ENCODE measurements at regions not wholly inside any gene's neighbourhood (a gene's known extent, or its start where the extent isn't known, plus 50 kb on each side); places are given as distances from the start of the nearest gene placed in this dataset.

DNA sequence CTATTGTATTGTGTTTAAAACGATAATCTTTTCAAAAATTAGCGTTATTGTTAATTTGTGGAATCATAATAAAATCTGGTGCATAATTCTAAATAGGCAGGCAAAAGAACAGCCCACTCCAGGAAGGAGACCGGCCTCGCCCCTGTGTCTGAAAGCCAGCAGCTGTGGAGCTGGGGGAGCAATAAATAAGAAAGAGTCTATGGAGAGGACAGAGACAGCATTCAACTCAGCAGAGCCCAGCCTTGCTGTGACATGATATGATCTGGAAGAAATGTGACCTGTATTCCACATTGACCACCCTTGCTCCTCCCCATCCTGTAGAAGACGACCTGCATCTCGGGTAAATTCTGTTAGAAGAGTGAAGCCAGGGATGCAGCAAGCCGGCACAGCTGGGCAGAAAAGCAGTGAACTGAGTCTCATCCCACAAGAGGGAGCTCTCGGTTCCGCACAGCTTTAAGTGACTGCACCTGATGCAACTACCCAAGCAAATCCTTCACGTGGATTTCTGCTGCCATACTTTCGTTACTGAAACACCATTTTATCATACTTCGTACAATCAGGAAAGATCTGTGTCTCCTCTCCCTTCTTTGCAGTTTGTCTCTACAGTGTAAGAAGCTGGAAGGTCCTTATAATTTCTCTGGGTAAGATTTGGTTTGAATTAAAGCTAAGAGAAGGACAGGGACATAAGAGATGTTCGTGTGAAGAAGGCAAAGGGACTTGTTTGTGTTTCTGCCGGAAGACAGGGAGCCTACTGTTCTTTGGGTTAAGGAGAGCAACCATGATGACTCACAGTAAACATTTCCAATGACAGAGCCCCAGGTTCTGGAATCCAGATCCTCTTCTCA lies 427.1 kb downstream of the GPAM start:
- DNase-seq: no peak

DNA sequence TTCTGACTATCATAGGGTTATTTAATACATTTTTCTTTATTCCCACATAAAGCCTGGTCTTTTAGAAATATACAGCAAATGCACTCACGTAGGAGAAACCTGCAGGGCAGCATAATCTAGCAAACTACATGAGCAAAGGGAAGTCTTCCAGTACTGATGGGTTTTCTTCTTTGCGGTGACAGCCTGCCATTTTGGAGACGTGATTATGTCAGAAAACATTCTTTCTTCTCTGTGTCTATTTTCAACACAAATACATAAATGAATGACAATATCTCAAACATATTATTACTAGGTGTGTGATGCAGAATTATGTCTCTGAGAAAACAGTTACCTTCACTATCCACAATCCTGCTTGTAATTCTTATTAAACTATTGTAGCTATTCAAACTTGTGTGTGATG lies 425.0 kb downstream of the GPAM start:
- DNase-seq: no peak

DNA sequence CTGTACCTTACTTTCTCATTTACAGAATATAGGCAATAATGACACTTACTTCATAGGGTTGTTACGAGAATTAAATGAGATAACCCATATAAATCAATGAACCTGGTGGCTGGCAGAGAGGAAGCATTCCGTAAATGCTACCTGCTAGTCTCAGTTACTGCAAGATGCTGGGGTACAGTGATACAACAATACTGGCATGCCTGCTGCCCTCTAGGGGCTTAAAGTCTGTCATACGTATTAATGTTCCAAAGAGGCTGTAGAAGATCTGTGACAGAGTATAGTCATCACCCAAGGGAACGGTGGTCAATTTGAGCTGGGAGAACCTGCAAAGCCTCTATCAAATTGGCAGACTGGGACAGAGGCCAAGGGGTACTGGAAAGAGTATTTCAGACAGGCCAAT lies 421.5 kb downstream of the GPAM start:
- DNase-seq: no peak

DNA sequence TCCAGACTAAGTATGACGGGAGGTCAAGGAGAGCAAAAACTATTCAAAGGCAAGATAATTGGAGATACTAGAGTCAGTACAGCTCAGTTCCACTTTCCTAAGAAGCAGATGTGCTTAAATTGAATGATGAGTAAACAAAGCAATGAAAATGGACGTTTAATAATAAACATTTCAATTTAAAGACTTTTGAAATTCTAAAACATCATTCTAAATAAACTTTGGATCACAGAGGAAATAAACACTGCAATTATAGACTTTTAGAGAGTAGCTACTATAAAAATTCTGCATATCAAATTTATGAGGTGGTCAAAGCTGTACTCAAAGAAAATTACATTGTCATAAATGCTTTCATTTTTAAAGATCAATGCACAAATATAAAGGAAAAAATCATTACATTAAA lies 418.3 kb downstream of the GPAM start:
- DNase-seq: no peak

DNA sequence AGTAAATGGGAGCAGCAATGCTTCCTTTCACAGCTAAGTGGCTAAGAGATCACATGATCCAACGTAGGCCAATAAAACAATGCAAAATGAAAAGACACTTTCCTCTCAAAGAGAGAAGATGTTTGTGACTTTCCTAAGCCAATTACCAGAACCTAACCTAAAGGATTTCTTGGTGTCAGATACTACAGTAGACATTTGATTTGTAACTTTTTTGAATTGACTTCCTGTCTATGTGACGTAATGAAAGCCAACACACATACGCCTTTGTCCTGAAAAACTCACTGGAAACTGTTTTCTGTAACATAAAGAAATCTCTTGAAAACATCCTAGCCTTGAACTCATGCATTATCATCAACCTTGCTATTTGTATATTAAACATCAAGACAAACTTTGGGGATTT lies 417.1 kb downstream of the GPAM start:
- no peak for DNase-seq

DNA sequence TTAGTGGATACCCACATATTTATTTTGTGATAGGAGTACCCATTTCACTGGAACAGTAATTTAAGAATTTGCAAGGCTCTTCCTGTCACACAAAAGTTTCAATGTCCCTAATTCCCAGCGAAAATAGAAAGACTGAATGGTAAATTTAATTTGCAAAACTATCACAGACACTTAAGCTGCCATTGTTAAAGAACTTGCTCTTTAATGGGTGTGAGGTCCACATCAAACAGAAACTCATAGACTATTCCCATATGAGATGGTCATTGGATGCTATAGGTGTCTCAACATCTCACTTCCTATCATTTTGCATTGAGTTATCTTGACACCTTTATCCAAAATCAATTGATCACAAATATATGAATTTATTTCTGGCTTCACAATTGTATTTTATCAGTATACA lies 415.9 kb downstream of the GPAM start:
- DNase-seq: no peak

GRCh38 chr10:111773950-111774349 lies 409.6 kb downstream of the GPAM start:
- no peak for DNase-seq

- DNase-seq: no peak
Measured at GRCh38 chr10:111774486-111774885, 409.1 kb downstream of the GPAM start.

- no peak for DNase-seq
Measured at GRCh38 chr10:111784436-111784835, 399.1 kb downstream of the GPAM start.

DNA sequence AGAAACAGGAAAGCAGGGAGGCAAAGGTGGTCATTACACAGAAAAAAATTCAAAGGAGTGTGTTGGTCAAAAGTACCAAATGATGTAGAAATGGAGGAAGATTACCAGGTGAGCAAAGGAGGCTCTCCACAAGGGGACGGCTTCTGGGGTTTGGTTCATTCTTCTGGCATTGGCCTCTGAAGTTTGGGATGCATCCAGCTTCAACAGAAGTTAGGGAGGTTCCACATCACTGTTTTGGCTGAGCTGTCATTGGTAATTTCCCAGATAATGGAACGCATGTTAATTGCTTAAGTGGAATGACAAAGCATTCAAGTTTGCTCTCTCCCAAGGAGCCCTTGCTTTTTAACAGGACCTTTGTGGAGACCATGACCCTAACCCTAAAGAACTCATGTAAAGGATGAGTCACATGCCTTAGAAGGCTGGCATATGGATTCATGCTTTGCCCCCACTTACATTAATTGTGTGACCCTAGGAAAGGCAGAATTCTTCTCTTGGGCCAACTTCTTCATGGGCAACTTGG lies 398.6 kb downstream of the GPAM start:
- no peak for DNase-seq

- DNase-seq: no peak
Measured at GRCh38 chr10:111785921-111786320, 397.6 kb downstream of the GPAM start.

DNA sequence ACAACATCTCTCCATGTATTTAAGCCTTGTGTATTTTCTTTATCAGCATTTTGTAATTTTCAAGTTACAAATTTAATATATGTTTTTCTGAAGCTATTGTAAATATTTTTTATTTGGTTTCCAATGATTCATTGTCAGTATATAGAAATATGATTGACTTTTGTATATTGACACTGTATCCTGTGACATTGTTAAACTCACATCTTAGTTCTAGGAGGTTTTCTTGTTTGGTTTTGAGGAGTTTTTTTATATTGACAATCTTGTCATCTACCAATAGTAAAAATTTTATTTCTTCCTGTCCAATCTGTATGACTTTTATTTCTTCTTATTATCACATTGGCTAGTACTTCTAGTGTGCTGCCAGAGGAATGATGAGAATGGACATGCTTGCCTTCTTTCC lies 393.7 kb downstream of the GPAM start:
- no peak for DNase-seq

DNA sequence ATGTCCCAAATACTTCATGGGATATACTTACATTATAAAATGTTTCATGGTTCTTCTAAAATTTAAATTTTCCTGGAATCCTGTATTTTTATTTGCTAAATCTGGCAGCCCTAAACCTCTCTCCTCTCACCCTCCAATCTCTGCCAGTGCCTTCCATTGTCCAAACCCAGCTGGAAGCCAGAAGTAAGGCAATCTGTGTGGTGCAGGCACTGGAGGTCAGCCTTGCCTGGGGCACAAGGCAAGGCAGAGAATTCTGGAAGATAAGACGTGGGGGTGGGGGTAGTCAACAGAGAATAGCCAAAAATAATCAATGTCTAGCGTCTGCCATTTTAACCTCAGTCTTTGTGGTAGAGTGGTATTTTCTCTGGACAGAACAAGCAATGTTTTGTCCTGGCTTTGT lies 381.7 kb downstream of the GPAM start:
- no peak for DNase-seq

DNA sequence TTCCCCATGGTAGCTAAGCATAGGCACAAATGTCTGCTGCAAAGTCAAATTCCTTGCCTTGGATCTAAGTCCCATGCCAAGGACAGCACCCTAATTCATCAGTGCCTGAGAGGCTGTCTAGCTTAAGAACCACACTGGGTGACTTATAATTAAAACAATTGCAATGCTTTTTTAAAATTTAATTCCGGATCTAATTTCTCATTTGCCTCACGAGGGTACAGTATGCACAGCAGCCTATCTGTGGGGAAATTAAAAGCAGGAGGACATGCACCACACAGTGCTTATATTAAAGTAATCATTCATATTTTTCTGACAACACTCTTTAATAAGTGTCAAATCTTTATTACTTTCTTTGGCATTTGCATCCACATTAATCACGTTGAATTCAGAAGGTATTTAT lies 378.8 kb downstream of the GPAM start:
- no peak for DNase-seq

GRCh38 chr10:111811517-111811916 lies 372.0 kb downstream of the GPAM start:
- DNase-seq: no peak

- no peak for DNase-seq
Measured at GRCh38 chr10:111820471-111820870, 363.1 kb downstream of the GPAM start.

- DNase-seq: no peak
Measured at GRCh38 chr10:111821871-111822270, 361.7 kb downstream of the GPAM start.

GRCh38 chr10:111822661-111823060 lies 360.9 kb downstream of the GPAM start:
- DNase-seq: no peak

DNA sequence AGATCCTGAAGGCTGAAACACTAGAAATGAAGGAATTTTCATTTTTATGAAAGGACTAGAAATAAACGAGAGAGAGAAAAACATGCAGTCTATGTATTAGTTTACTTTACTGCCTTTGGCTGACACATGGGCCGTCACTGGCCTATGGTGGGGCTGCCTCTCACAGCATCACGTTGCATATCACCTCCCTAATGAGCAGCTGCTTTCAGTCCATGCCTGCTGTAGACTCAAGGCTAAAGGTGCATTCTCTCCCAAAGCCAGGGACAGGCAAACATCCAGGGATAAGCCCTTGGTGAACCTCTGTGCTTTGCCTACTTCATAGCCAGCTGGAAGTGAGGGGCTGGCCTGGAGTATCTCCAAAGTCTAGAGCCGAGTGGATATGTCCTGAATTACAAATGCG lies 359.4 kb downstream of the GPAM start:
- DNase-seq: no peak

- DNase-seq: no peak
Measured at GRCh38 chr10:111830359-111830758, 353.2 kb downstream of the GPAM start.

DNA sequence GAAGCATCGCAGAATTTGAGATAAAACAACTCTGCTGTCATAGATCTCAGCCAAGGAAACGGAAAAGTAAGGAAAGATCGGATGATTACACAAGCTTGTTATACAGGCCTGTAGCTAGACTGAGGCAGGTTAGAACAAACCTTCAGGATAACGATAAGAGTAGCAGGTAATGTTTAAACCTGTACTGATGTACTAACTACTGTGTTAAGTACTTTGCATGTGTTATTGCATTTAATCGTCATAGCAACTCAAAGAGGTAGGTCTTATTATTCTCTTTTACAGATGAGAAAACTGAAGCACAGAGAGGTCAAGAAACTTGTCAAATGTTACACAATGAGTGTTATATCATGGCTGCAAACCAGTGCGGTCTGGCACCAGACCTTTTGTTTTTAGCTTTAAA lies 352.5 kb downstream of the GPAM start:
- DNase-seq: no peak

DNA sequence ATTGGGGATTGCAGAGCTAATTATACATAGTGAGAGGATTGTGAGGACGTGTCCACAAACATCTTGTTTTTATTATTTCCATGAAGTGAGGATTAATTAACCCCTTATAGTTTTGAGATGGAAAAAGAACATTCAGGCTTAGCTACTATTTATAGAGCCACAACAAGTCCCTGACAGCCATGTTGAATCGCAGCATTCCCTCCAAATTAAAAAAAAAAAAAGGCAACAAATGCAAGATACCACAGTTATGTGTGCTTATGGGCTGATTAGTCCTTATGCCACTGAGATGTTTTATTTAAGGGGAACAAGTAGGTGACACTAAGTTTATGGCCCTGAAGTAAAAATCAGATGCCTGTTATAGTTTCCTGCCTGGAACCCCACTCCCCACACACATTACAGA lies 350.3 kb downstream of the GPAM start:
- no peak for DNase-seq

DNA sequence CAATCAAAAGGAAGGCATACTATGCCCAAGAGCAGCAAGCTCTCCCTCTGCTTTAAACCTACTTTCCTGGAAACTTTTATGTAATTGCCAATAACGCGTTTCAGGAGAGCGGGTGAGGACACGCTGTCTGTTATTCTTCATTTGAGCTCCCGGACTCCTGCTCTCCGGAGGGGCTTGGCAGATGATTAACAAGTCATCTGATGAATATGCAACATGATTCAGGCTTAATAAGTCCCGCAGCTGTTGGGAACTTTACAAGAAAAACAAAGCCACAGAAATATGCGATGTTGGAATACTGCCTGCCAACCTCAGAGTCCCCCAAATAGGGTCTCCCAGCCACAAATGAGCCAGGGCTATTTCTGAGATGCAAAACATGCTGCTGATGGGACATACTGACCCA lies 348.0 kb downstream of the GPAM start:
- no peak for DNase-seq

DNA sequence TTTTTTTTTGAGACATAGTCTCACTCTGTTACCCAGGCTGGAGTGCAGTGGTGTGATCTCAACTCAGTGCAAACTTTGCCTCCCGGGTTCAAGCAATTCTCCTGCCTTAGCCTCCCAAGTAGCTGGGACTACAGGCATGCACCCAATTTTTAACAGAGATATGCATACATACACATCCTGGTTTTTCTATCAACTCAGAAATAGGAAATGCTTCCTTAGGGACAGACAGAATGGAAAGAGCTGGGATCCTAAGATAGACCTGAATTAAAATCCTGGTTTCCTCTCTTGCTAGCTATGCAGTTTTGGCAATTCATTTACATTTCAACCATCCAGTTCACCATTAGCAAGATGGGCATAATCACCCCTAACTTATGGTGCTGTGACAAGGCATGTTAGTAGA lies 347.5 kb downstream of the GPAM start:
- no peak for DNase-seq

GRCh38 chr10:111836571-111836970 lies 347.0 kb downstream of the GPAM start:
- DNase-seq: no peak

All from HCEC 1CT (cell line).